Prostate gland (tissue), 2 donors: ENCODE measurements at regions not wholly inside any gene's neighbourhood (a gene's known extent, or its start where the extent isn't known, plus 50 kb on each side); places are given as distances from the start of the nearest gene placed in this dataset.

Experiments used
- CTCF ChIP-seq, 4 experiments: fragments of 200-600 bp in 2 of 4; fragments of 450-650 bp in 2 of 4; sonication (generic) in 2 of 4; IDR thresholded peaks; 1 replicate in 3 of 4; 2 replicates in 1 of 4; pipeline ENCODE4 v1.5.1; 2016 to 2019; ENCODE audit warnings: antibody characterized with exemption in 4 of 4, mild to moderate bottlenecking in 2 of 4, moderate library complexity in 2 of 4
- POLR2A ChIP-seq: fragments of 450-650 bp; IDR thresholded peaks from one replicate; pipeline ENCODE4 v1.6.1; 2016; ENCODE audit warnings: antibody characterized with exemption, mild to moderate bottlenecking

DNA sequence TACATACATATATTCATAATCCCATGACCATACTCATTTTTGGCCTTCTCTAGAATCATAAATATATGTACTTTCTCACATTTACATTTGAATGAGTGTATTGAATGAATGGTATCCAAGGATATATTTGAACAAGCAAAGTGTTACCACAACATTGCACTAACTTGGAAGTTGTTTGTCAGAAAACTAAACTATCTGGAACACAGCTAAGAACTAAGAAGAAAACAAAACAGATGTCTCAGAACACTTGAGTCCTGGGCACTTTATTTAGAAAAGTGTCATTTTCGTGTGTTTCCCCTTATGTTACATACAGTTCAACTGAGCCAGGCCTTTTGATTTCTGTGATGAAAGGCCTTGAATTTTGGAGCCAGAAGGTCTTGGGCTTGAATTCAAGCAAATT is 466.7 kb upstream of the FAT1 start:
- TF ChIP-seq POLR2A, result no peak
- TF ChIP-seq CTCF (IDR thresholded peaks at IDR 0.05), result no peak
